ENCODE measurements at regions not wholly inside any gene's neighbourhood (a gene's known extent, or its start where the extent isn't known, plus 50 kb on each side); places are given as distances from the start of the nearest gene placed in this dataset.

DNA sequence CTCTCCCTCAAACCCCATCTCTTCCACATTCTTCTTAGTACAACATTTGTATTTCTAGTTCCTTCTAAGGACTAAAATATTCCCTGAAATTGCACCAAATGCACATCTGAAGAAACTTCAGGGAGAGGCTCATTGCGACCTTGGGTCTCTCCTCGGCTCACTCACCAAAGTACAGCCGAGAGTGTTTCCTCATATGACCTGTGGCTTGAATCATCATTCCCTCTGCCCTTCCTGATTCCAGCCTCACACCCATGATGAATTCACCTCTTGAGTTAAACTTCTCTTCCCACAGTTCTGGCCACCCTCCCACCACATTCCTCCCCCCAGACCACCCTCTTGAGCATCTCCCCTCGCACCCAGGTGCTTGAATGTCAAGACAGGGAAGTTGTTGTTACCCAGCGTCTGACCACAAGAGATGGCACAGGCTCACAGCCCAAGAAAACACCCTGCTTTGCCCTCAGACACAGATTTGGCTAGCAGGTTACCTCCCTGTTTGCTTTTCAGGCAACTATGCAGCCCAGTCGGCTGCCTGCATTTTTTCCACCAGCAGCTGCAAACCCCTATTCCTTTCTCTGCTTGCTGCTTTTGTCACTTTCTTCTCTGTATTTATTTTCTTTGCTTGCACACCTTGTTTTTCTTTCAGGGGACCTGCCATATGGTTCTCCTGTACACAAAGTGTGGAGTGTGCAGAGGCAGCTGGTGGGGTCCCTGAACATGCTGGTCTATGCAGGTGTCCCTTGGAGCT lies 214.8 kb downstream of the SPATA18 start:
- Histone ChIP-seq H4K20me1 (ENCODE audit: insufficient read depth, low read length) (no peaks in the 10 kb centered on the region), H3K79me1 (ENCODE audit: low read depth in 1 of 2, low read length in 2 of 2) (no peaks in the 10 kb centered on the region), H3K27ac (ENCODE audit: insufficient read depth, low read length) (no peak overlapping the region), H4K8ac (ENCODE audit: low read depth in 2 of 2, low read length in 2 of 2) (no peak overlapping the region), H3K56ac (ENCODE audit: extremely low read depth, insufficient read depth, low read length) (no peak overlapping the region), H2BK120ac (ENCODE audit: low read depth, low read length) (no peak overlapping the region), H3K14ac (replicated peaks; ENCODE audit: low read depth, low read length) (no peak overlapping the region), H3K36me3 (ENCODE audit: control insufficient read depth, insufficient read depth, low read length) (no peaks in the 10 kb centered on the region), H2AK5ac (ENCODE audit: low read depth, low read length) (no peak overlapping the region), H3K23ac (ENCODE audit: low read depth, low read length) (no peak overlapping the region), H3K9me3 (ENCODE audit: control insufficient read depth, insufficient read depth, low read length) (no peaks in the 10 kb centered on the region), H2BK15ac (ENCODE audit: low read depth, low read length) (no peak overlapping the region), H3K4ac (ENCODE audit: low read depth, low read length) (no peak overlapping the region), H3K4me1 (ENCODE audit: control insufficient read depth, insufficient read depth, low read length) (no peaks in the 10 kb centered on the region), H3K27me3 (ENCODE audit: control insufficient read depth, insufficient read depth, low read length) (no peaks in the 10 kb centered on the region; the same call in none of the 2 replicates), H3K9ac (ENCODE audit: low read depth, low read length) (no peak overlapping the region), H2AK9ac (replicated peaks; ENCODE audit: low read depth, low read length, poor library complexity) (no peak overlapping the region), H3K4me3 (ENCODE audit: insufficient read depth, low read depth, low read length) (no peak overlapping the region), H3K4me2 (ENCODE audit: low read depth, low read length) (no peak overlapping the region), H4K5ac (ENCODE audit: low read depth, low read length) (no peak overlapping the region), H2BK20ac (ENCODE audit: low read depth, low read length) (no peak overlapping the region), H4K91ac (ENCODE audit: insufficient read depth, low read depth, low read length) (no peak overlapping the region), H2AFZ (replicated peaks; ENCODE audit: low read length, poor library complexity) (no peak overlapping the region), H3K9me1 (ENCODE audit: insufficient read depth, low read length) (no peaks in the 10 kb centered on the region), H2BK5ac (ENCODE audit: low read depth, low read length, poor library complexity, severe bottlenecking) (no peak overlapping the region), H3K18ac (ENCODE audit: low read depth, low read length) (no peak overlapping the region)
- intact Hi-C loops (cut with micrococcal nuclease): no loop called here
- CTCF ChIA-PET: no interaction called here
- dilution Hi-C loops (cut with HindIII; ENCODE audit: low sequenced_read_pairs, unreplicated experiment): no loop called here
- no TSS peak for BruUV-seq (replicated peaks)
- DNase-seq: no peak
- in situ Hi-C loops (cut with MboI; ENCODE audit: low sequenced_read_pairs): no loop called here
- WGBS, 2 experiments (ENCODE audit: extremely low coverage in 2 of 2, insufficient read length in 1 of 2): 38% methylated on average over 2 of the region's 6 CpGs; no CpG with 5 or more reads in 1 of the 2 experiments
- no peak for ATAC-seq (ENCODE audit: low read depth)
- POLR2A ChIA-PET (ENCODE audit: unreplicated experiment): no interaction called here
- no peak for TF ChIP-seq SMC3 (IDR thresholded peaks at IDR 0.05; ENCODE audit: low read depth, low read length)
